ENCODE measurements at regions not wholly inside any gene's neighbourhood (a gene's known extent, or its start where the extent isn't known, plus 50 kb on each side); places are given as distances from the start of the nearest gene placed in this dataset.

DNA sequence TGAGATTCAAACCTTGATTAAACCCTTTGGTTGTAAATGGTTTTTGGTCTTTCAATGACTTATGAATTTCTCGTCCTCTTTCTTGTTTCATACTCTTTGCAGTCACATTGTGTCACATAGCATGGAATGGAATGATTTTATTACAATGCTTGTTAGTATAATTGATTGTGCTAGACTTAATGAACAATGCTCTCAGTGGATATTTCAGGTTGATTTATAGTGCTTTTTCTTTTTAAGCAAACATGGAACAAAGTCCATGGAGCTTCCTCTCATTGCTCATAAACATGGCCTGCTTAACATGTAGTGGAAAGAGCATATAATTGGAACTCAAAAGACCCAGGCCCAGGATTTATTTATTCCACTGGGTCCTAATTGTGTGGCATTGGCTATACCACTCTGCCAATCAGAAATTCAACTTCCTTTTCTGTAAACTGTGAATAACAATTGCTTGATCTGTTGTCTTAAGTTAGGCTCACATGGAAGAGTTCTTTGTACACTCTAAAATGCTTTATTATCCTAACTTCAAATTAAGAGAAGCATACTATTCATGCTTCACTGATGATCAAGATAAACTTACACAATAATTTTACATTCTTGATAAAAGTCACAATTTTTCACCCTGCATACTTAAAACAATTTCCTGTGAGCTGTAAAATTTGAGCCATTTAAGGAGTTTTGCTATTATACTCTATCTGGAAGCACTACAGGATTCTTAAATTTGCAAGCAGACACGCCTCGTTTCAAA, 370.5 kb upstream of the PDE3A start:
- H3K4me1 ChIP-seq = no peaks in the 10 kb centered on the region
- H3K4me3 ChIP-seq = no peak overlapping the region
- H3K27me3 ChIP-seq = no peaks in the 10 kb centered on the region
- WGBS = 83% methylated on average over 3 of the region's 3 CpGs
- no peak for TF ChIP-seq POLR2A (IDR thresholded peaks at IDR 0.05)
- TF ChIP-seq, protein P1, sequence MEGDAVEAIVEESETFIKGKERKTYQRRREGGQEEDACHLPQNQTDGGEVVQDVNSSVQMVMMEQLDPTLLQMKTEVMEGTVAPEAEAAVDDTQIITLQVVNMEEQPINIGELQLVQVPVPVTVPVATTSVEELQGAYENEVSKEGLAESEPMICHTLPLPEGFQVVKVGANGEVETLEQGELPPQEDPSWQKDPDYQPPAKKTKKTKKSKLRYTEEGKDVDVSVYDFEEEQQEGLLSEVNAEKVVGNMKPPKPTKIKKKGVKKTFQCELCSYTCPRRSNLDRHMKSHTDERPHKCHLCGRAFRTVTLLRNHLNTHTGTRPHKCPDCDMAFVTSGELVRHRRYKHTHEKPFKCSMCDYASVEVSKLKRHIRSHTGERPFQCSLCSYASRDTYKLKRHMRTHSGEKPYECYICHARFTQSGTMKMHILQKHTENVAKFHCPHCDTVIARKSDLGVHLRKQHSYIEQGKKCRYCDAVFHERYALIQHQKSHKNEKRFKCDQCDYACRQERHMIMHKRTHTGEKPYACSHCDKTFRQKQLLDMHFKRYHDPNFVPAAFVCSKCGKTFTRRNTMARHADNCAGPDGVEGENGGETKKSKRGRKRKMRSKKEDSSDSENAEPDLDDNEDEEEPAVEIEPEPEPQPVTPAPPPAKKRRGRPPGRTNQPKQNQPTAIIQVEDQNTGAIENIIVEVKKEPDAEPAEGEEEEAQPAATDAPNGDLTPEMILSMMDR (IDR thresholded peaks at IDR 0.05) = no peak
- TF ChIP-seq EP300 (IDR thresholded peaks at IDR 0.05) = no peak
- no peak for TF ChIP-seq POLR2AphosphoS5 (IDR thresholded peaks at IDR 0.05)
- no peak overlapping the region for H3K27ac ChIP-seq
- no peak for DNase-seq (ENCODE audit: low spot score in 2 of 2)
- H3K9me3 ChIP-seq = no peaks in the 10 kb centered on the region
- no peaks in the 10 kb centered on the region for H3K36me3 ChIP-seq

DNA sequence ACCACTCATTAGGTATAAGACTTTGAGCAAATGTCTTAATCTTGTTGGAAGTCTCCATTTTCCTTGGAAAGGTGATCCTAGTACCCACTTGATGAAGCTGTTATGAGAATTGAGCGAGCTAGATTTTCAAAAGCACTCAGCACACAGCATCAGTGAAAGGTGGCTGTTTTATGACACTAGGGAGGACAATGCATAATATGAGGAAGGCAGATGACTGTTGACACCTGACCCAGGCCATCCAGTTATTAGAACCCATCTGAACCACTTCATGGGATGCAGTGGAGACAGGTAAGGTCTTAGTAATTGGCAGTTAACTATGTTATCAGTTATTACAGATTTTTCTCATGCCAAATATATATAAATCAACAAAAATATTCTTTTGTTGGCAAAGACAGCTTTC, 369.9 kb upstream of the PDE3A start:
- H3K27ac ChIP-seq = no peak overlapping the region
- TF ChIP-seq POLR2A (IDR thresholded peaks at IDR 0.05) (no peak), EP300 (IDR thresholded peaks at IDR 0.05) (no peak), POLR2AphosphoS5 (IDR thresholded peaks at IDR 0.05) (no peak)
- TF ChIP-seq, protein P1 (IDR thresholded peaks at IDR 0.05) = no peak
- H3K27me3 ChIP-seq = no peaks in the 10 kb centered on the region
- H3K9me3 ChIP-seq = no peaks in the 10 kb centered on the region
- H3K4me1 ChIP-seq = no peaks in the 10 kb centered on the region
- H3K4me3 ChIP-seq = no peak overlapping the region
- DNase-seq (ENCODE audit: low spot score in 2 of 2) = no peak
- no peaks in the 10 kb centered on the region for H3K36me3 ChIP-seq
- WGBS = 83% methylated on average over 1 of the region's 1 CpG

DNA sequence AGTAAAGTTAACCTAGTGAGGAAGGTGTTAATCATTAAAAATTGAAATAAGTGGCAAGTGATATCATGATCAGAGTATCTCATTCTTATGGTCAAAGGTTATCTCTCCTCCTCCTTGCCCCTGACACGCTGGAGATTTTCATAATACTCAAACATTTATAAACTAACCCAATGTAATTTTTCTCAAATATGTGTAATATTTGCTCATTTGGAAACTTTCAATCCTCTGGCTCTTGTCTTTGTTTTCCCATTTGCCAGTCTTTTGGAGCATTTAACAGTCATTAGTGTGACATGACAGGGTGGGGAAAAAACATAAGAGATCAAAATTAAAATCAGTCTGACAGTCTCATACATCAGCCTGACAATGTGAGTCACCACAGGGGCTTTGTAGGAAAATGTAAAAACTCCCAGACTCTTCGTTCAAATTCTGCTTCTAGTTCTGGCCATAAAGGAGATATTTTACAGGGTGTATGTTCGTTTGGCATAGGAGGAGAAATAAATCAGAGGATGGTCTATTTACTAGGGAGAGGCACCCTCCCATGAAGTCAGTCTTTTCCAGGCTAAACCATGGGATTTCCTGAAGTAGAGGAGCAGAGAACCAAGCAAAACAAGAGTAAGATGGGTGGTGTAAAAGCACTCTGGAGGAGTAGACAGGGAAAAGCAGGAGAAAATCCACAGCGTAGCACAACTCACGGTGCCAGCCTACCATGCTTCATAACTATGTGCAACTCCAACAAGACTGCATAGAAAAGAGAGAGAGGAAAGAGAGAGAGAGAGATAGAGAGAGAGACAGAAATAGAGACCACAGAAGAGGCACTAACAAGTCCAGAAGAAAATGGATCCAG, 369.2 kb upstream of the PDE3A start:
- Histone ChIP-seq H3K9me3 (no peaks in the 10 kb centered on the region), H3K4me3 (no peak overlapping the region), H3K27me3 (no peaks in the 10 kb centered on the region), H3K27ac (no peak overlapping the region), H3K36me3 (no peaks in the 10 kb centered on the region), H3K4me1 (no peaks in the 10 kb centered on the region)
- 68% methylated on average over 5 of the region's 5 CpGs for WGBS
- TF ChIP-seq EP300 (IDR thresholded peaks at IDR 0.05) = no peak
- TF ChIP-seq POLR2A (IDR thresholded peaks at IDR 0.05) = no peak
- TF ChIP-seq, protein P1 (IDR thresholded peaks at IDR 0.05) = no peak
- no peak for TF ChIP-seq POLR2AphosphoS5 (IDR thresholded peaks at IDR 0.05)
- no peak for DNase-seq (ENCODE audit: low spot score in 2 of 2)

DNA sequence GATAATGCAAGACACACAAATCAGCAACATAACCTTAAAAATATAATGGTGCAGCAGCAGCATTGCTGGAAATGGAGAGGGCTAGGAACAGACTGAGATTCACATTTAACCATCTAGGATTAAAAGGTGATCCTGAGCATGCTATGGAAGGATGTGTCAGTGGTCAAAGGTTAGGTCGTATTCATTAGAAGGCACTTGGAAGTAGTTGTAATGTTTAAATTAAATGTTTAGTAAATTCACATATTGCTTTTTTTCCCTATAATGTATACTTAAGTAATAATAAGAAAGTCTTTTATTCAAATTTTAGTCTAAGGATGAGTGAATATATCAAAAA, 368.6 kb upstream of the PDE3A start:
- Histone ChIP-seq H3K4me3 (no peak overlapping the region), H3K9me3 (no peaks in the 10 kb centered on the region), H3K27me3 (no peaks in the 10 kb centered on the region), H3K36me3 (no peaks in the 10 kb centered on the region), H3K27ac (no peak overlapping the region), H3K4me1 (no peaks in the 10 kb centered on the region)
- DNase-seq (ENCODE audit: low spot score in 2 of 2) = no peak
- TF ChIP-seq POLR2A (IDR thresholded peaks at IDR 0.05) (no peak), EP300 (IDR thresholded peaks at IDR 0.05) (no peak), POLR2AphosphoS5 (IDR thresholded peaks at IDR 0.05) (no peak)
- TF ChIP-seq, protein P1 (IDR thresholded peaks at IDR 0.05) = no peak
- 91% methylated on average over 1 of the region's 1 CpG for WGBS

DNA sequence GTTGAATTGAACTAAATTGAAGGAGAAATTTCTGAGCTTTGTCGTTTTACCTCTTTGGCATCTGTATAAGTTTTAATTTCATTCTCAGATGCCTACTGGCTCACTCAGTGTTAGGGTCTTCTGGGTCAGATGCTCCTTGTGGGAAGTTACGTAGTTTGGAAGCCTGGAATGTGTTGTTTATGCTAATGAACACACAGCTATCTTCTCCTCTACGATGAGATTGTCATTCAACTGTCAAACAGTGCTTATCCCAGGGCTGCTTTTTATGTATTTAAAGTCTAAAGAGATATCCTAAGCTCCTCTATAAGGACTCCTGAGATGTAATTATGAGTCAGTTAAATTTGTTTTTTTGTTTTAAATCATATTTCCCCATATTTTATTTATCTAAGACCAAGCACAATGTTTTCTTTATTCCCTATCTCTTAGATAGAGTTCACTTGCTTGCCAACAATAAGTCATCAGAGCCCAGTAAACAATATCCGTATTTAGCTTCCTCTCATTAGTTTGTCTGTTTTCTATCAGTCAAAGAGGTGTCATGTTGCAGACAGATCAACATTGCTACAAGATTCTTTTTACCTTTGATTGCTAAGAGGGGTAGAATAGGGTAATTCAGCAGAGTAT, 368.0 kb upstream of the PDE3A start:
- Histone ChIP-seq H3K36me3 (no peaks in the 10 kb centered on the region), H3K27me3 (no peaks in the 10 kb centered on the region), H3K9me3 (no peaks in the 10 kb centered on the region), H3K27ac (no peak overlapping the region), H3K4me1 (no peaks in the 10 kb centered on the region), H3K4me3 (no peak overlapping the region)
- TF ChIP-seq, protein P1 (IDR thresholded peaks at IDR 0.05) = no peak
- TF ChIP-seq POLR2AphosphoS5 (IDR thresholded peaks at IDR 0.05) = no peak
- TF ChIP-seq POLR2A (IDR thresholded peaks at IDR 0.05) = no peak
- no peak for TF ChIP-seq EP300 (IDR thresholded peaks at IDR 0.05)
- DNase-seq (ENCODE audit: low spot score in 2 of 2) = no peak
- 56% methylated on average over 4 of the region's 4 CpGs for WGBS

All from suprapubic skin (tissue), 4 donors.